ENCODE measurements at regions not wholly inside any gene's neighbourhood (a gene's known extent, or its start where the extent isn't known, plus 50 kb on each side); places are given as distances from the start of the nearest gene placed in this dataset.

GRCh38 chr2:41381701-41382100 lies 666.1 kb upstream of the PKDCC start:
- no peak for TF ChIP-seq CTCF (IDR thresholded peaks at IDR 0.05; ENCODE audit: low read depth, low read length)
- no peak for TF ChIP-seq EZH2phosphoT487 (IDR thresholded peaks at IDR 0.05; ENCODE audit: low read depth)
